MCF 10A (cell line): ENCODE measurements at regions not wholly inside any gene's neighbourhood (a gene's known extent, or its start where the extent isn't known, plus 50 kb on each side); places are given as distances from the start of the nearest gene placed in this dataset.

Experiments
- BruUV-seq: library from RNA; stranded (reverse); fragments of 400-500 nt; replicated peaks from 2 replicates; lab custom pipeline; 2021; lab: Mats Ljungman, UMichigan
- CTCF ChIA-PET: fragments of 300-600 bp; sonication (Branson Sonifier 250); formaldehyde crosslinking; extraction: SDS; loops from one replicate; lab custom pipeline; 2021; ENCODE audit warnings: antibody characterized with exemption, inconsistent platforms; lab: Yijun Ruan, JAX
- POLR2A ChIA-PET: fragments of 300-600, 350-650 bp; sonication (Branson Sonifier 250); formaldehyde crosslinking; extraction: SDS; loops from one replicate; lab custom pipeline; 2020; ENCODE audit warnings: antibody characterized with exemption, inconsistent platforms; lab: Yijun Ruan, JAX
- DNase-seq: peaks from one replicate; pipeline ENCODE4 v3.0.0-alpha.2; 2018; ENCODE audit not compliant: unreplicated experiment
- H3K27ac Mint-ChIP-seq: one replicate; pipeline ENCODE4 v1.8.0; 2022; ENCODE audit warnings: mild to moderate bottlenecking, low read depth, mixed read lengths; ENCODE audit not compliant: unreplicated experiment
- H3K27me3 Mint-ChIP-seq: one replicate; pipeline ENCODE4 v1.8.0; 2022; ENCODE audit warnings: mixed read lengths; ENCODE audit not compliant: insufficient read depth, unreplicated experiment
- H3K36me3 Mint-ChIP-seq: one replicate; pipeline ENCODE4 v1.8.0; 2022; ENCODE audit warnings: mild to moderate bottlenecking, moderate library complexity, mixed read lengths; ENCODE audit not compliant: insufficient read depth, unreplicated experiment
- H3K4me1 Mint-ChIP-seq: one replicate; pipeline ENCODE4 v1.8.0; 2022; ENCODE audit warnings: mixed read lengths; ENCODE audit not compliant: insufficient read depth, unreplicated experiment
- H3K4me3 Mint-ChIP-seq: one replicate; pipeline ENCODE4 v1.8.0; 2022; ENCODE audit warnings: mild to moderate bottlenecking, moderate library complexity, mixed read lengths; ENCODE audit not compliant: unreplicated experiment
- H3K9me3 Mint-ChIP-seq: one replicate; pipeline ENCODE4 v1.8.0; 2022; ENCODE audit warnings: mixed read lengths; ENCODE audit not compliant: unreplicated experiment
- intact Hi-C: fragments of 100-400 bp; cut with micrococcal nuclease; formaldehyde crosslinking; loops from 2 replicates; pipeline ENCODE4 v1.14.1; 2022
- TF ChIP-seq, protein P1 (sequence below): fragments of 200-600 bp; IDR thresholded peaks from one replicate; pipeline ENCODE4 v1.8.0; 2022; ENCODE audit warnings: antibody characterized with exemption, mild to moderate bottlenecking; ENCODE audit not compliant: unreplicated experiment

- H3K4me3 Mint-ChIP-seq: no peak overlapping the region
- BruUV-seq: no TSS peak
- ChIA-PET CTCF (interaction anchor here (0.6 kb wide), 1 partner anchor 95 kb away, joined by 3 read pairs; no protein-coding TSS in a partner anchor), POLR2A (no interaction called here)
- no peaks in the 10 kb centered on the region for H3K36me3 Mint-ChIP-seq
- TF ChIP-seq, protein P1, sequence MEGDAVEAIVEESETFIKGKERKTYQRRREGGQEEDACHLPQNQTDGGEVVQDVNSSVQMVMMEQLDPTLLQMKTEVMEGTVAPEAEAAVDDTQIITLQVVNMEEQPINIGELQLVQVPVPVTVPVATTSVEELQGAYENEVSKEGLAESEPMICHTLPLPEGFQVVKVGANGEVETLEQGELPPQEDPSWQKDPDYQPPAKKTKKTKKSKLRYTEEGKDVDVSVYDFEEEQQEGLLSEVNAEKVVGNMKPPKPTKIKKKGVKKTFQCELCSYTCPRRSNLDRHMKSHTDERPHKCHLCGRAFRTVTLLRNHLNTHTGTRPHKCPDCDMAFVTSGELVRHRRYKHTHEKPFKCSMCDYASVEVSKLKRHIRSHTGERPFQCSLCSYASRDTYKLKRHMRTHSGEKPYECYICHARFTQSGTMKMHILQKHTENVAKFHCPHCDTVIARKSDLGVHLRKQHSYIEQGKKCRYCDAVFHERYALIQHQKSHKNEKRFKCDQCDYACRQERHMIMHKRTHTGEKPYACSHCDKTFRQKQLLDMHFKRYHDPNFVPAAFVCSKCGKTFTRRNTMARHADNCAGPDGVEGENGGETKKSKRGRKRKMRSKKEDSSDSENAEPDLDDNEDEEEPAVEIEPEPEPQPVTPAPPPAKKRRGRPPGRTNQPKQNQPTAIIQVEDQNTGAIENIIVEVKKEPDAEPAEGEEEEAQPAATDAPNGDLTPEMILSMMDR: no peak
- no peak overlapping the region for H3K27ac Mint-ChIP-seq
- H3K27me3 Mint-ChIP-seq: peaks cover 52% of the 10 kb centered on the region
- intact Hi-C loops: no loop called here
- DNase-seq: no peak
- no peaks in the 10 kb centered on the region for H3K4me1 Mint-ChIP-seq
- no peaks in the 10 kb centered on the region for H3K9me3 Mint-ChIP-seq
These were observed 161.2 kb downstream of the UTP18 start for GRCh38 chr17:51421525-51421924.

DNA sequence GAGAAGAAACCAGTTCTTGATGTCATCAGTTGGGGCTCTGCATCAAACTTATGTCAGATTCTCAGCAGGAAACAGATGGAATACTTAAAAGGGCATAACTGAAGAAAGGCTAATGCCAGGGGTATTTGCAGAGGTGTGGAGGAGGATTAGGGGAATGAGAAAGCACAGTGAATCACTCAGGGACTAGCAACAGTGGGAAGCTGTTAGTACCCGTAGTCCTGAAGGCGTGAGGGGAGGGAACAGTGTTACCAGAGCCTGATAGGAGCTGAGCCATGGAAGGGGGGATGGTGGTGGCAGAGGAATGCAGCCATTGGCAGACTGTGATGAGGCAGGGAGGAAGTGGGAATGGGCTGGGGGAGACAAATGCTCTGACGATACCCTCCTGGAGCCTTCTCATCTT is 162.3 kb downstream of the UTP18 start:
- Mint-ChIP-seq H3K9me3 (no peaks in the 10 kb centered on the region), H3K27me3 (peaks cover 52% of the 10 kb centered on the region), H3K4me1 (no peaks in the 10 kb centered on the region), H3K4me3 (no peak overlapping the region), H3K36me3 (no peaks in the 10 kb centered on the region), H3K27ac (no peak overlapping the region)
- intact Hi-C loops: loop anchor here (1.0 kb wide), 1 partner anchor 7 kb away; no protein-coding TSS in a partner anchor
- ChIA-PET POLR2A (interaction anchor here (0.7 kb wide), 2 partner anchors 33 to 57 kb away, joined by 3 read pairs; no protein-coding TSS in a partner anchor), CTCF (interaction anchor here (0.6 to 0.7 kb wide), 2 partner anchors 39 to 51 kb away, joined by 4 read pairs; no protein-coding TSS in a partner anchor)
- no TSS peak for BruUV-seq
- DNase-seq: no peak
- TF ChIP-seq, protein P1: no peak

GRCh38 chr17:51423421-51424160 is 163.2 kb downstream of the UTP18 start:
- no peak for DNase-seq
- BruUV-seq: no TSS peak
- H3K27ac Mint-ChIP-seq: no peak overlapping the region
- CTCF ChIA-PET: interaction anchor here (0.6 to 0.7 kb wide), 3 partner anchors 11 to 438 kb away, joined by 3 to 5 read pairs (median 4); no protein-coding TSS in a partner anchor
- no peaks in the 10 kb centered on the region for H3K4me1 Mint-ChIP-seq
- H3K27me3 Mint-ChIP-seq: peaks cover 42% of the 10 kb centered on the region
- no peak overlapping the region for H3K4me3 Mint-ChIP-seq
- TF ChIP-seq, protein P1: no peak
- POLR2A ChIA-PET: interaction anchor here (0.7 kb wide), 1 partner anchor 58 kb away, joined by 3 read pairs; no protein-coding TSS in a partner anchor
- no peaks in the 10 kb centered on the region for H3K9me3 Mint-ChIP-seq
- intact Hi-C loops: loop anchor here (1.0 kb wide), 1 partner anchor 8 kb away; no protein-coding TSS in a partner anchor
- H3K36me3 Mint-ChIP-seq: no peaks in the 10 kb centered on the region

DNA sequence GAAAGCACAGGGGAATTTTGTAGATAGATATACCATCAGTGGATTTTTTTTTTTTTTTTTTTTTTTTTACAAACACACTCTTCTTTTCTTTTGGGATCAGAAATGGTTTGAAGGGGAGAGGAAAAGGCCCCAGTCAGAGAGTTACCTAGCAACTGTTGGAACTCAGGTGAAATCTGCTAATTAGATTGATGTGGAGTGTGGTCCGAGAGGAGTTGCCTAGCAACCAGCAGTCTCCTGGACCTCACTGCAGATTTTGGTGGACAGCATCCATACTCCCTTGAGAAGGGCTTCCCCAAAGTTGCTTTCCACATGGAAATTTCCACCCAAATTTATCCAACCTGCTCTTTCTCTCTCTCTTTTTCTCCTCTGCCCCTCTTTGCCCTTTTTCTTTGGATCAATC is 165.4 kb downstream of the UTP18 start:
- CTCF ChIA-PET: interaction anchor here (0.5 kb wide), 1 partner anchor 65 kb away, joined by 3 read pairs; no protein-coding TSS in a partner anchor
- Mint-ChIP-seq H3K4me3 (no peak overlapping the region), H3K27me3 (peaks cover 36% of the 10 kb centered on the region), H3K36me3 (no peaks in the 10 kb centered on the region), H3K27ac (no peak overlapping the region), H3K4me1 (no peaks in the 10 kb centered on the region), H3K9me3 (no peaks in the 10 kb centered on the region)
- POLR2A ChIA-PET: no interaction called here
- TF ChIP-seq, protein P1: no peak
- intact Hi-C loops: no loop called here
- no peak for DNase-seq
- BruUV-seq: no TSS peak
